H1 (cell line): ENCODE measurements at regions not wholly inside any gene's neighbourhood (a gene's known extent, or its start where the extent isn't known, plus 50 kb on each side); places are given as distances from the start of the nearest gene placed in this dataset.

Experiments used
- CEBPB ChIP-seq: IDR thresholded peaks from 2 replicates; pipeline ENCODE4 v1.6.1; 2012; ENCODE audit warnings: low read depth, low read length
- EGR1 ChIP-seq: IDR thresholded peaks from 2 replicates; pipeline ENCODE4 v1.6.1; 2011; ENCODE audit warnings: low read depth, low read length, borderline replicate concordance
- JUND ChIP-seq: IDR thresholded peaks from 2 replicates; pipeline ENCODE4 v1.6.1; 2011; ENCODE audit warnings: mild to moderate bottlenecking, improper control_type of control experiment, low read length
- KDM4A ChIP-seq: IDR thresholded peaks from one replicate; pipeline ENCODE4 v1.7.1; 2012; ENCODE audit warnings: low read depth, mild to moderate bottlenecking, moderate library complexity, low read length, inconsistent platforms; ENCODE audit not compliant: severe bottlenecking
- TF ChIP-seq, protein P1 (sequence below), 3 experiments: IDR thresholded peaks; 1 replicate in 2 of 3; 2 replicates in 1 of 3; pipeline versions ENCODE4 v1.5.1 to v1.6.1; 2011; ENCODE audit warnings: low read length in 3 of 3, mild to moderate bottlenecking in 3 of 3, inconsistent platforms in 2 of 3, low read depth in 1 of 3, moderate library complexity in 1 of 3; ENCODE audit not compliant: insufficient read depth in 1 of 3; ENCODE audit errors: control extremely low read depth in 1 of 3

DNA sequence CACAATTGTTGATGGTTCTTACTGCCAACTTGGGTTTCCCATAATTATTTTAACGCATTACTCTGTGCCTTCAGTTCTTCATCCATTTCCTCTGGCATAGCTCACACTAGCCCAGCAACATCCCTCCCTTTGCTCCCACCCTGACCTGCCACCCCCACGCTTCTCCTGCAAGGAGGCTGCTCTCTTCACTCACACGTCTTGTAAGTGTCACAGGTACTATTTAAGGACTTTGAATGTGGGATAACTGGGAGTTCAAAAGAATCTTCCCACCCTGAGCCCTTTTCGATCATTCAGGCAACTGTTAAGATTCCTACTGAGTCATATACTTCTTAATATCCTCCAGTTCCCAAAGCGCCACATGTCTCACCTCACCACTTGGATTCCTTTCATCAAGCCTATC, 95.4 kb downstream of the PXDC1 start:
- TF ChIP-seq, protein P1, sequence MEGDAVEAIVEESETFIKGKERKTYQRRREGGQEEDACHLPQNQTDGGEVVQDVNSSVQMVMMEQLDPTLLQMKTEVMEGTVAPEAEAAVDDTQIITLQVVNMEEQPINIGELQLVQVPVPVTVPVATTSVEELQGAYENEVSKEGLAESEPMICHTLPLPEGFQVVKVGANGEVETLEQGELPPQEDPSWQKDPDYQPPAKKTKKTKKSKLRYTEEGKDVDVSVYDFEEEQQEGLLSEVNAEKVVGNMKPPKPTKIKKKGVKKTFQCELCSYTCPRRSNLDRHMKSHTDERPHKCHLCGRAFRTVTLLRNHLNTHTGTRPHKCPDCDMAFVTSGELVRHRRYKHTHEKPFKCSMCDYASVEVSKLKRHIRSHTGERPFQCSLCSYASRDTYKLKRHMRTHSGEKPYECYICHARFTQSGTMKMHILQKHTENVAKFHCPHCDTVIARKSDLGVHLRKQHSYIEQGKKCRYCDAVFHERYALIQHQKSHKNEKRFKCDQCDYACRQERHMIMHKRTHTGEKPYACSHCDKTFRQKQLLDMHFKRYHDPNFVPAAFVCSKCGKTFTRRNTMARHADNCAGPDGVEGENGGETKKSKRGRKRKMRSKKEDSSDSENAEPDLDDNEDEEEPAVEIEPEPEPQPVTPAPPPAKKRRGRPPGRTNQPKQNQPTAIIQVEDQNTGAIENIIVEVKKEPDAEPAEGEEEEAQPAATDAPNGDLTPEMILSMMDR (IDR thresholded peaks at IDR 0.05; ENCODE audit: control extremely low read depth in 1 of 3, insufficient read depth in 1 of 3, low read depth in 1 of 3, low read length in 3 of 3) = no peak
- no peak for TF ChIP-seq CEBPB
- TF ChIP-seq EGR1 = no peak
- no peak for TF ChIP-seq KDM4A
- TF ChIP-seq JUND = no peak
